ENCODE measurements at regions not wholly inside any gene's neighbourhood (a gene's known extent, or its start where the extent isn't known, plus 50 kb on each side); places are given as distances from the start of the nearest gene placed in this dataset.

DNA sequence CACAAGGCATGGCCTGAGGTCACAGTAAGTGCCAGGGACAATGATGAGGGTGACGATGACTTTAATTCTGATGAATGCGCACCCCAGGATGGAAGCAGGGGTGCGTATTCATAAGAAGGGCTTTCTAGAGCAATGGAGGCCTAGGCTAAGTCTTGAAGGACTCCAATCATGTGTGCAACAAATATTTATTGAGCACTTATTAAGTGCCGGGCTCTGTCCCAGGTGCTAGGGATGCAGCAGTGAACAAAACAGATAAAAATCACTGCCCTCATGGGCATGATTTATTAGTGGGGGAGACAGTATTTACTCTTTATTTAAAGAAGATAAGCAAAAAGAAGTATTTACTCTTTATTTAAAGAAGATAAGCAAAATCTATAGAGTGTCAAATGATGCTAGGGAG, 198.2 kb upstream of the KCNG1 start:
- TF ChIP-seq EZH2 (IDR thresholded peaks at IDR 0.05; ENCODE audit: borderline replicate concordance) (no peak), EZH2phosphoT487 (IDR thresholded peaks at IDR 0.05; ENCODE audit: low read depth, severe bottlenecking, unreplicated experiment) (no peak)
- TF ChIP-seq, protein P1, sequence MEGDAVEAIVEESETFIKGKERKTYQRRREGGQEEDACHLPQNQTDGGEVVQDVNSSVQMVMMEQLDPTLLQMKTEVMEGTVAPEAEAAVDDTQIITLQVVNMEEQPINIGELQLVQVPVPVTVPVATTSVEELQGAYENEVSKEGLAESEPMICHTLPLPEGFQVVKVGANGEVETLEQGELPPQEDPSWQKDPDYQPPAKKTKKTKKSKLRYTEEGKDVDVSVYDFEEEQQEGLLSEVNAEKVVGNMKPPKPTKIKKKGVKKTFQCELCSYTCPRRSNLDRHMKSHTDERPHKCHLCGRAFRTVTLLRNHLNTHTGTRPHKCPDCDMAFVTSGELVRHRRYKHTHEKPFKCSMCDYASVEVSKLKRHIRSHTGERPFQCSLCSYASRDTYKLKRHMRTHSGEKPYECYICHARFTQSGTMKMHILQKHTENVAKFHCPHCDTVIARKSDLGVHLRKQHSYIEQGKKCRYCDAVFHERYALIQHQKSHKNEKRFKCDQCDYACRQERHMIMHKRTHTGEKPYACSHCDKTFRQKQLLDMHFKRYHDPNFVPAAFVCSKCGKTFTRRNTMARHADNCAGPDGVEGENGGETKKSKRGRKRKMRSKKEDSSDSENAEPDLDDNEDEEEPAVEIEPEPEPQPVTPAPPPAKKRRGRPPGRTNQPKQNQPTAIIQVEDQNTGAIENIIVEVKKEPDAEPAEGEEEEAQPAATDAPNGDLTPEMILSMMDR (IDR thresholded peaks at IDR 0.05; ENCODE audit: poor library complexity) = no peak
- Histone ChIP-seq H3K4me1 (ENCODE audit: insufficient read depth) (no peaks in the 10 kb centered on the region), H3K9me3 (ENCODE audit: low read depth) (no peaks in the 10 kb centered on the region), H3K79me2 (no peaks in the 10 kb centered on the region), H3K4me3 (no peak overlapping the region), H2AFZ (no peak overlapping the region), H3K36me3 (replicated peaks; ENCODE audit: insufficient read depth, low read depth) (no peaks in the 10 kb centered on the region), H3K9me2 (replicated peaks; ENCODE audit: insufficient read depth) (no peaks in the 10 kb centered on the region), H3K4me2 (peak overlapping the region; percentile 73), H4K20me1 (ENCODE audit: insufficient read depth, poor library complexity, severe bottlenecking) (no peaks in the 10 kb centered on the region), H3K27ac (no peak overlapping the region), H3K27me3 (peaks cover 15% of the 10 kb centered on the region)
- 75% methylated on average over 4 of the region's 4 CpGs for WGBS (ENCODE audit: low lambda C conversion rate, missing lambda C conversion rate)
- no peak for DNase-seq (ENCODE audit: low spot score)

- 32% methylated on average over 15 of the region's 15 CpGs for WGBS (ENCODE audit: low lambda C conversion rate, missing lambda C conversion rate)
- Histone ChIP-seq H4K20me1 (ENCODE audit: insufficient read depth, poor library complexity, severe bottlenecking) (no peaks in the 10 kb centered on the region), H3K27me3 (peaks cover 15% of the 10 kb centered on the region), H3K4me1 (ENCODE audit: insufficient read depth) (no peaks in the 10 kb centered on the region), H3K4me2 (peak overlapping the region; percentile 31), H3K9me3 (ENCODE audit: low read depth) (no peaks in the 10 kb centered on the region), H3K79me2 (no peaks in the 10 kb centered on the region), H3K27ac (no peak overlapping the region), H2AFZ (no peak overlapping the region), H3K9me2 (replicated peaks; ENCODE audit: insufficient read depth) (no peaks in the 10 kb centered on the region), H3K36me3 (replicated peaks; ENCODE audit: insufficient read depth, low read depth) (no peaks in the 10 kb centered on the region), H3K4me3 (no peak overlapping the region)
- TF ChIP-seq EZH2phosphoT487 (IDR thresholded peaks at IDR 0.05; ENCODE audit: low read depth, severe bottlenecking, unreplicated experiment) = no peak
- no peak for TF ChIP-seq EZH2 (IDR thresholded peaks at IDR 0.05; ENCODE audit: borderline replicate concordance)
- TF ChIP-seq, protein P1 (IDR thresholded peaks at IDR 0.05; ENCODE audit: poor library complexity) = peak; percentile 57
- peak; percentile 22 for DNase-seq (ENCODE audit: low spot score)
Observed at GRCh38 chr20:51220293-51220706, 197.4 kb upstream of the KCNG1 start.

GRCh38 chr20:51219544-51219943, 196.6 kb upstream of the KCNG1 start:
- H4K20me1 ChIP-seq (ENCODE audit: insufficient read depth, poor library complexity, severe bottlenecking) = no peaks in the 10 kb centered on the region
- no peaks in the 10 kb centered on the region for H3K36me3 ChIP-seq (replicated peaks; ENCODE audit: insufficient read depth, low read depth)
- DNase-seq (ENCODE audit: low spot score) = no peak
- H3K27me3 ChIP-seq = peaks cover 15% of the 10 kb centered on the region
- no peak overlapping the region for H3K4me3 ChIP-seq
- H2AFZ ChIP-seq = no peak overlapping the region
- H3K9me2 ChIP-seq (replicated peaks; ENCODE audit: insufficient read depth) = no peaks in the 10 kb centered on the region
- H3K79me2 ChIP-seq = no peaks in the 10 kb centered on the region
- H3K27ac ChIP-seq = no peak overlapping the region
- H3K9me3 ChIP-seq (ENCODE audit: low read depth) = no peaks in the 10 kb centered on the region
- H3K4me1 ChIP-seq (ENCODE audit: insufficient read depth) = no peaks in the 10 kb centered on the region
- 100% methylated on average over 1 of the region's 1 CpG for WGBS (ENCODE audit: low lambda C conversion rate, missing lambda C conversion rate)
- TF ChIP-seq EZH2 (IDR thresholded peaks at IDR 0.05; ENCODE audit: borderline replicate concordance) (no peak), EZH2phosphoT487 (IDR thresholded peaks at IDR 0.05; ENCODE audit: low read depth, severe bottlenecking, unreplicated experiment) (no peak)
- TF ChIP-seq, protein P1 (IDR thresholded peaks at IDR 0.05; ENCODE audit: poor library complexity) = no peak
- no peak overlapping the region for H3K4me2 ChIP-seq

GRCh38 chr20:51218603-51219002, 195.7 kb upstream of the KCNG1 start:
- Histone ChIP-seq H3K27me3 (peaks cover 13% of the 10 kb centered on the region), H3K4me3 (no peak overlapping the region), H4K20me1 (ENCODE audit: insufficient read depth, poor library complexity, severe bottlenecking) (no peaks in the 10 kb centered on the region), H3K27ac (no peak overlapping the region), H3K9me3 (ENCODE audit: low read depth) (no peaks in the 10 kb centered on the region), H3K4me1 (ENCODE audit: insufficient read depth) (no peaks in the 10 kb centered on the region), H3K79me2 (no peaks in the 10 kb centered on the region), H2AFZ (no peak overlapping the region), H3K4me2 (no peak overlapping the region), H3K9me2 (replicated peaks; ENCODE audit: insufficient read depth) (no peaks in the 10 kb centered on the region), H3K36me3 (replicated peaks; ENCODE audit: insufficient read depth, low read depth) (no peaks in the 10 kb centered on the region)
- 79% methylated on average over 1 of the region's 1 CpG for WGBS (ENCODE audit: low lambda C conversion rate, missing lambda C conversion rate)
- no peak for DNase-seq (ENCODE audit: low spot score)
- TF ChIP-seq EZH2 (IDR thresholded peaks at IDR 0.05; ENCODE audit: borderline replicate concordance) = no peak
- no peak for TF ChIP-seq EZH2phosphoT487 (IDR thresholded peaks at IDR 0.05; ENCODE audit: low read depth, severe bottlenecking, unreplicated experiment)
- TF ChIP-seq, protein P1 (IDR thresholded peaks at IDR 0.05; ENCODE audit: poor library complexity) = no peak

Data from hepatocyte (in vitro differentiated cells).